IPS-18a (cell line): ENCODE measurements at regions not wholly inside any gene's neighbourhood (a gene's known extent, or its start where the extent isn't known, plus 50 kb on each side); places are given as distances from the start of the nearest gene placed in this dataset.

Experiments used
- H3K27ac ChIP-seq: one replicate; pipeline ENCODE4 v1.5.1; 2013; ENCODE audit warnings: low read length
- H3K27me3 ChIP-seq: one replicate; pipeline ENCODE4 v1.6.1; 2013; ENCODE audit warnings: mild to moderate bottlenecking, low read length; ENCODE audit not compliant: control insufficient read depth, insufficient read depth
- H3K36me3 ChIP-seq: one replicate; pipeline ENCODE4 v1.6.1; 2013; ENCODE audit warnings: low read depth, low read length; ENCODE audit not compliant: control insufficient read depth
- H3K4me1 ChIP-seq: one replicate; pipeline ENCODE4 v1.6.1; 2013; ENCODE audit warnings: low read depth, low read length; ENCODE audit not compliant: control insufficient read depth
- H3K4me3 ChIP-seq: one replicate; pipeline ENCODE4 v1.5.1; 2013; ENCODE audit warnings: low read length
- H3K9ac ChIP-seq: one replicate; pipeline ENCODE4 v1.6.1; 2013; ENCODE audit warnings: mild to moderate bottlenecking, low read length, moderate library complexity
- H3K9me3 ChIP-seq: one replicate; pipeline ENCODE4 v1.6.1; 2013; ENCODE audit warnings: low read depth, low read length; ENCODE audit not compliant: control insufficient read depth

DNA sequence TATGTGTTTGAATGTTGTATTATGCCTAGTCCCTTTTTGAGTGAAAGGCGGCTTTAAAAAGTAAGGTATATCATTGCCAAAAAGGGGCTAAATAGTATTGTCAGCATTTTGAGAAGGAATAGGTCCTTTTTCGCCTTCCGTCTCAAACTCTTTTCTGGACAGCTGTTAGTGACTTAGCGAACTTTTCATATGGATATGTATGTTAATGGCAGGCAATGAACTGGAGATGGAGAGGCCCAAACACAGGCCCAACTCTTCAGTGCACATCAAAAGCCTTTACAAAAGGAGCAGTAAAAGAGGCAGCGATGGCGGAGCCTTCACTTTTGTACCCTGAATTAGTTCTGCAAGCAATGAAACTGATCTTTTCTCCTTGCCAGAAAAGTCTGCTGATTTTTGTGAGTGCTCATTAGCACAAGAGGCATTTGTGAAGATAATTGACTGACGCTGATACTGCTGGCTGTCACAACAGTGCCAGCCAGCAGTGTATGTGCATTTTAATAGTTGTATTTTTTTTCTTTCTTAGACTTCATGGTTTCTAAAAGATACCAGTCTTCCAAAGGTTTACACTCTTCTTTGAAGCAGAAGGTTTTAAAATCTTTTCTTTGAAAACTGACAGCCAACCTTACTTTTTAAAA lies 243.7 kb upstream of the SP8 start:
- peak overlapping the region; percentile 48 for H3K4me3 ChIP-seq

DNA sequence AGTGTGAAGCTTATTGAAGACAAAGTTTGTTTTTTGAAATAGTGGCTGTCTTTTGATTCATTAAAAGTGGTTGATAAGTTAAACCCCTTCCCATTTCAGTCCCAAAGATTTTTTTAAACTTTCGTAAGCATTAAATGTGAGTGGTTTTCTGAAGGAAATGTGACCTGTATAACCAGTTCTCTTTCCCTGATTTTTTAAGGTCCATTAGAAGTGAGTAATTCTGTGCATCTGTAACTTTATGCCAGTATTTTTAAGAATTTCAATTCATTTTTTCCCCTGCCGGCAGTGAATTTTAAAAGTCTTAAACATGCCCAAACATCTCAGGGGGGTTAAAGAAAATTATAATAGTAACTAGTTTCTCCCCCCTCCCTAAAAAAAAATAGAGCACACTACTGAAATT lies 254.6 kb upstream of the SP8 start:
- H3K4me1 ChIP-seq = peaks cover 44% of the 10 kb centered on the region
- no peaks in the 10 kb centered on the region for H3K27me3 ChIP-seq
- peak overlapping the region; percentile 15 for H3K4me3 ChIP-seq
- no peak overlapping the region for H3K9ac ChIP-seq
- no peaks in the 10 kb centered on the region for H3K36me3 ChIP-seq
- no peak overlapping the region for H3K27ac ChIP-seq
- no peaks in the 10 kb centered on the region for H3K9me3 ChIP-seq

More for the DNA sequence above, 243.7 kb upstream of the SP8 start:
- Histone ChIP-seq H3K36me3 (no peaks in the 10 kb centered on the region), H3K4me1 (peaks cover 56% of the 10 kb centered on the region), H3K9ac (no peak overlapping the region), H3K27ac (peak overlapping the region; percentile 39), H3K9me3 (no peaks in the 10 kb centered on the region), H3K27me3 (no peaks in the 10 kb centered on the region)

DNA sequence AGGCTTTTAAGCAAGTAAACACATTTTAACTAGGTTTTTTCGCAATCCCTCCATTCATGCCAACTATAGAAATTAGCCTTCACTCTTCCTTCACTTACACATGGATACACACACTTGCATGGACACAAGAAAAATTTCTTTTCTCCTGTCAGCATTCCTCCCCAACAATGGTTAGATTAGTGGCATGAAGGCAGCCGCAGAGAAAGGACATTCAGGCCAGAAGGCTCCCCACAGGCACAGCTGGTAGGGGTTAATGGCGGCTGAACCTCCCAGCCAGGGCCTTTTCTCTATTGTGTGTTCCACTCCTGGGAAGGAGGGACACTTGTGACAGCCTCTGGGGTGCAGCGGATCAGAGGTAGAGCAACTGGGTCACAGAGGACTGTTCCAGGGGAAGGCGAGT lies 255.0 kb upstream of the SP8 start:
- Histone ChIP-seq H3K9ac (peak overlapping the region; percentile 16), H3K27ac (no peak overlapping the region)

DNA sequence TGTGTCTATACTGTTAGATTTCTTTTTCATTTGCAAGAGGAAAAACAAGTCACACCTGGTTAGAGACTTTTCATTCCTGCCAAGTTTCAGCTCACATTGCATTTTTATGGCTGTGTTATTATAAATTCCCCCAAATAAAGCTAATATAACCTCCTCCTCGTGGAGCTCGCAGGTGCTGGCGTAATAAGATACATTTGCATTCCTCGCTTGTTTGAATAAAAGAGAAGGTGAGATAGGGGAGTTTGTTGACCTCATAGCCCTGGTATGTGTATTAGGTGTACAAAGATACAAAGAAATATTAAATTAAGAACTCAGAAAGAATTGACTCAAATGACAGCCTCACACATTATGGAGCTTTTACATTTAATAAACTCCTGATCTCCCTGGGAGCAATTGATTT lies 257.7 kb upstream of the SP8 start:
- Histone ChIP-seq H3K4me1 (peaks cover 44% of the 10 kb centered on the region), H3K27ac (no peak overlapping the region), H3K4me3 (no peak overlapping the region), H3K9me3 (no peaks in the 10 kb centered on the region), H3K9ac (no peak overlapping the region), H3K27me3 (no peaks in the 10 kb centered on the region), H3K36me3 (no peaks in the 10 kb centered on the region)

More for the DNA sequence above, 255.0 kb upstream of the SP8 start:
- Histone ChIP-seq H3K9me3 (no peaks in the 10 kb centered on the region), H3K4me1 (peaks cover 44% of the 10 kb centered on the region), H3K27me3 (no peaks in the 10 kb centered on the region), H3K36me3 (no peaks in the 10 kb centered on the region), H3K4me3 (peak overlapping the region; percentile 15)

DNA sequence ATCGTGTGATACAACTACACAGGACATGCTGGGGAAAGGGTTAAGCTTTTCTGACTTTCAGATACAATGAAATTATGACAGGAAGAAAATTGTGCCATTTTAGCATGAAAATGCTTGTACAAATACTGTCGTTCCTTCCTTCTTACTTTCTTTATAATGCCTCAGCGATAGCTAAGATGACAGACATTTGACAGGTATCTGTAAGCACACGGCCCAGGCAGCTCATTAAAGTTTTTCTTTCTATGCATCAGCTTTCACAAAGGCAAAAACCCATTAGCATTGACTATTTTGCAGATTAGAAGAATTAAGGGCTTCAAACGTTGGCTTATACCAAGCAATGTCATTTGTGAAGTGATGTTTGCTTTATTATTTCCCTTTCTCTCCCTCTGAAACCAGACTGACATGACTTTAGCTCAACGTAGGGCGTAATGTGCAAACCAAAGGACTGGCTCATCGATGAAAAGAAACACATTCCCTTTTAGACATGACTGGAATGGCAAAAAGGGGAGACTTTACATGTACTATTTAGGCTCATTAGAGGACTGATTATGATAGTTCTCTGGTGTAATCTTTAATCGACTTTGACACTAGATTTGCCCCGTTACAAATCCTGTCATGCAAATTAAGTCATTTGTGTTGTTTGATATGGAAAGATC lies 258.4 kb upstream of the SP8 start:
- Histone ChIP-seq H3K27me3 (no peaks in the 10 kb centered on the region), H3K27ac (no peak overlapping the region), H3K36me3 (no peaks in the 10 kb centered on the region), H3K4me1 (peaks cover 40% of the 10 kb centered on the region), H3K4me3 (no peak overlapping the region), H3K9me3 (no peaks in the 10 kb centered on the region), H3K9ac (no peak overlapping the region)

DNA sequence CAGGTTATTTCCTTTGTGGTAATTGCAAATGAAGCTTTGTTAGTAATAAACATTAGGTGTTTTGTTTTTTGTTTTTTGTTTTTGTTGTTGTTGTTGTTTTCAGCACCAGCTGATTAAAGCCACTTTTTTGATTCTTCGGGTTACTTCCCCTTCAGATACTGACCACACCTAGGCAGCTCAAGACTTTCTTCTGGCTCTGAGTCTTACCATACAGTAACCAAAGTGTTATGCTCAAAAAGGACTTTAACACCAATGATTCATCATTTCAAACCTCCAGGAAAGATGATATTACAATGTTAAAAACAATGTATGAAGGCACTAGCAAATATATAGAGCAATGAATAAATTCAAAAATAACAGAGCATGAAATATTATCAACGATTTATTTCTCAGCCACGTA lies 265.2 kb upstream of the SP8 start:
- Histone ChIP-seq H3K36me3 (no peaks in the 10 kb centered on the region), H3K27me3 (no peaks in the 10 kb centered on the region), H3K9me3 (no peaks in the 10 kb centered on the region), H3K4me3 (no peak overlapping the region), H3K9ac (no peak overlapping the region), H3K27ac (no peak overlapping the region), H3K4me1 (no peaks in the 10 kb centered on the region)

DNA sequence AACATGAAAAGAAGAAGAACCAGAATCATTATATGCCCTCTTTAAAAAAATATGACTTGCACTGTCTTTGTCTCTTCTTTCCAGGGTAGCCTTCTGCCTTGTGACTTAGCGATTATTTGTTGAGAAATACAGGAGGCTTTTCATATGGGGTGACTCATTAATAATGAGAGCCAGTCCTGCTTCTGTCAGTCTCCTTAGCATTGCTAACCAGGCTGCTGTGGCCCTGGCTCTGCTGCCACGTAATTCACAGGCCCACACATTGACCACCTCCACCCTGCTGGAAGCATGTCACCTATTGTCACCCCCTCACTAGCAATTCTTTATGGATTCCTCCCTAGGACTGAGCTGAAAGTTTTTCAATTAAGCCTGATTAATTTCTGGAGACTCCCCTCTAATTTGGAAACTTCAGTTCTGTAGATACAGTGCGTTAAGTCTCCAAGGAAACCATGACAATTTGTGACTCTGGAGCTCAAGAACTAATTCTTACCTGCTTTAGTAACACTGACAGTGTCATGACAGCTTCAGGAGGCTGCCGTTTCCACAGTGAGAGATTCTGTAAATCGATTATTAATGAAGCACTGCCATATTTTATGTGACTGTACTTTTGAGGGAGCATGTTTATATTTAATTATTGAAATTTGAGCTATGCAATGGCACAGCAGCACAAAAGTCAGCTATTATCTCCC lies 267.9 kb upstream of the SP8 start:
- H3K27ac ChIP-seq = no peak overlapping the region
- no peaks in the 10 kb centered on the region for H3K27me3 ChIP-seq
- no peaks in the 10 kb centered on the region for H3K36me3 ChIP-seq
- no peaks in the 10 kb centered on the region for H3K9me3 ChIP-seq
- no peaks in the 10 kb centered on the region for H3K4me1 ChIP-seq
- no peak overlapping the region for H3K4me3 ChIP-seq
- no peak overlapping the region for H3K9ac ChIP-seq

DNA sequence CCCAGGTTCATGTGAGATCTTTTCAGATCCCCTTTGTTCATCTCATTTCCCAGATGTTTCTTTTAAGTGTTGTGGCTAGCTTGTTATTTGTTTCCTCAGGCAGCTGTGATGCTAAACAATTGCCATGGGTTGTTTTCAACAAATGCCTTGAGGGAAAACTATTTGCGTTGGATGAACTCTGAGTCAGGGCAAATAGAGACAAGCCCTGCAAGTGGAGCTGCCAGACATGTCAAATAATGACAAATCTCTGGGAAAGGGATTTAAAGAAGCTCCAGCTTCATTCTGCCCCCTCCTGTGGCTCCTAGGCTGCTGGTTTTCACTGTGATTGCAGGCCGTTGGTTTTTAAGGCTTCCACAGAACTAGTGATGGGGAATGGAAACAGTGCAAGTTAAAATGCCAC lies 272.4 kb upstream of the SP8 start:
- Histone ChIP-seq H3K9me3 (no peaks in the 10 kb centered on the region), H3K4me1 (no peaks in the 10 kb centered on the region), H3K27ac (no peak overlapping the region), H3K36me3 (no peaks in the 10 kb centered on the region), H3K9ac (no peak overlapping the region), H3K4me3 (no peak overlapping the region), H3K27me3 (no peaks in the 10 kb centered on the region)

DNA sequence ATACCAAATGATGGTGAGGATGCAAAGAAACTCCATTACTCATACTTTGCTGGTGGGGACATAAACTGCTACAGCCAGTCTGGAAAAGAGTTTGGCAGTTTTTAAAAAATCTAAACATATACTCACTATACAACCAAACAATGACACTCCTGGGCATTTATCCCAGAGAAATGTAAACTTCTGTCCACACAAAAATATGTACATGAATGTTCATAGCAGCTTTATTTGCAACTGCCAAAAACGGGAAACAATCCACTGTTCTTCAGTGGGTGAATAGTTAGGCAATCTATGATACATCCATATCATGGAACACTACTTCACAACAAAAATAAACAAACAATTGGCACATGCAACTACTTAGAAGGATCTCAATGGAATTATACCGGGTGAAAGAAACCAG lies 276.4 kb upstream of the SP8 start:
- no peak overlapping the region for H3K9ac ChIP-seq

DNA sequence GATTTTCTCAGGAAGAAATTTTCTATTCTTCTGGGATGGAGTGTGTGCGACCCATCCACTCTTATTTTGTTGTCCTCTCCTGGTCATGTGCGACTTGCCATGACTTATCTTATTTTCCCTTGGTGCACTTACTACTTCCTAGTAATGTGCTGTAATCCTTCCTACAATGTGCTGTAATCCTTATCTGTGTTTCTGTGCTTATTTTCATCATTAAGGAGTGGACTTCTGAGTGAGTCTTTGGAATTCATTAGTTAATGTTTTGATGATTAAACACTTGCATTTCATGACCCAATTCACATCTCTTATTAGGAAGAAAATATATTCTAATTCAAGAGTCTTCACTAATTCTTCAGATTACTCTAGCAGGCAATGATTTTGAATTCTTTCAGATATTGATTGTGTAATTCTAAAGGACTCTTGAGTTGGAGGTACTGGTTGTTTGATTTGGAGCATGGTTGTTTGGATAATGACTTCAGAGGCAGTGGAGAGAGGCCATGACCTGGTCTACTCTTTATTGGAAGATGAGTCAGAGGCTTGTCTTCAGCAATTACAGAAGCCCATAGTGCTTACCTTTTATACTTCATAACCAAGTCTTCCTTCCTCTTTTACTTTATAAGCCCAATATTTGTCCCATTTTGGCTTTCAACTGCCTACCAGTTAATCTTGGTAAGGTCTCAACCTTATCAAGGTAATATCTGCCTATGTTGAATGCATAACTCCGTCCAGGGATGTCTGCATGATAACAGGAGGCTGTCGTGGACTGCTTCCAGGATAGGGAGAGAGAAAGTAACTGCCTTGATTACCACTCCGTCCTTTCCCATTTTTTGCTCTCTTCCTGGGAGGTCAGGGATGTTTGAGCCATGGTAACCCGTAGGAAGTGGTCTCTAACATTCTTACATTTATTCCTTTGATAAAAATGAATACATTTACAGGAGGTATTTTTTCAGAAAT lies 278.3 kb upstream of the SP8 start:
- no peak overlapping the region for H3K27ac ChIP-seq
- no peaks in the 10 kb centered on the region for H3K9me3 ChIP-seq
- H3K4me1 ChIP-seq = no peaks in the 10 kb centered on the region
- H3K36me3 ChIP-seq = no peaks in the 10 kb centered on the region
- H3K9ac ChIP-seq = no peak overlapping the region
- H3K27me3 ChIP-seq = no peaks in the 10 kb centered on the region
- H3K4me3 ChIP-seq = no peak overlapping the region

More for the DNA sequence above, 276.4 kb upstream of the SP8 start:
- no peaks in the 10 kb centered on the region for H3K36me3 ChIP-seq
- no peak overlapping the region for H3K4me3 ChIP-seq
- no peaks in the 10 kb centered on the region for H3K9me3 ChIP-seq
- no peak overlapping the region for H3K27ac ChIP-seq
- no peaks in the 10 kb centered on the region for H3K4me1 ChIP-seq
- H3K27me3 ChIP-seq = no peaks in the 10 kb centered on the region

DNA sequence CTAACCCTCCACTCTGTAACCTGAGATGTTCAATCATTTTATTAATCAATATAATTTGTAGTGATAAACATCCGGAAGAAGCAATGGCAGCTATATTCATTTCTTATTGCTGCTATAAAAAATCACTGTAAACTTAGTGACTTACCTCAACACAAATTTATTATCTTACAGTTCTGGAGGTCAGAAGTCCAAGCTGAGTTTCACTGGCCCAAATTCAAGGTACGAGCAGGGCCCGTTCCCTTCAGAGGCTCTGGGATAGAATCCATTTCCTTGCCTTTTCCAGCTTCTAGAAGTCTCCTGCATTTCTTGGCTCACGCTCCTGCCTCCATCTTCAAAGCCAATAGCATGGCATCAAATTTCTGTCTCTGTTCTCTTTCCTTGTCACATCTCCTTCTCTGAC lies 279.5 kb upstream of the SP8 start:
- Histone ChIP-seq H3K4me1 (no peaks in the 10 kb centered on the region), H3K4me3 (no peak overlapping the region), H3K9ac (no peak overlapping the region), H3K27me3 (no peaks in the 10 kb centered on the region), H3K9me3 (no peaks in the 10 kb centered on the region), H3K27ac (no peak overlapping the region), H3K36me3 (no peaks in the 10 kb centered on the region)
